IMR-90 (cell line): ENCODE measurements at regions not wholly inside any gene's neighbourhood (a gene's known extent, or its start where the extent isn't known, plus 50 kb on each side); places are given as distances from the start of the nearest gene placed in this dataset.

Experiments used
- FOS ChIP-seq: fragments of 150-350 bp; IDR thresholded peaks from 2 replicates; pipeline ENCODE4 v1.6.1; 2016; ENCODE audit warnings: low read depth, low read length
- MXI1 ChIP-seq: IDR thresholded peaks from 2 replicates; pipeline ENCODE4 v1.6.1; 2012; ENCODE audit warnings: low read depth, mild to moderate bottlenecking, low read length, moderate library complexity, borderline replicate concordance
- NFE2L2 ChIP-seq: fragments of 150-350 bp; IDR thresholded peaks from 2 replicates; pipeline ENCODE4 v1.6.1; 2016; ENCODE audit warnings: low read depth, mild to moderate bottlenecking, low read length
- TF ChIP-seq, protein P1 (sequence below): conservative IDR thresholded peaks from 2 replicates; pipeline ENCODE4 v1.5.1; 2012; ENCODE audit warnings: mild to moderate bottlenecking, low read depth, low read length, improper control_type of control experiment
- TF ChIP-seq, protein P2 (sequence below): fragments of 150-350 bp; IDR thresholded peaks from 2 replicates; pipeline ENCODE4 v1.6.1; 2017; ENCODE audit warnings: mild to moderate bottlenecking, antibody characterized with exemption, low read length, low read depth

DNA sequence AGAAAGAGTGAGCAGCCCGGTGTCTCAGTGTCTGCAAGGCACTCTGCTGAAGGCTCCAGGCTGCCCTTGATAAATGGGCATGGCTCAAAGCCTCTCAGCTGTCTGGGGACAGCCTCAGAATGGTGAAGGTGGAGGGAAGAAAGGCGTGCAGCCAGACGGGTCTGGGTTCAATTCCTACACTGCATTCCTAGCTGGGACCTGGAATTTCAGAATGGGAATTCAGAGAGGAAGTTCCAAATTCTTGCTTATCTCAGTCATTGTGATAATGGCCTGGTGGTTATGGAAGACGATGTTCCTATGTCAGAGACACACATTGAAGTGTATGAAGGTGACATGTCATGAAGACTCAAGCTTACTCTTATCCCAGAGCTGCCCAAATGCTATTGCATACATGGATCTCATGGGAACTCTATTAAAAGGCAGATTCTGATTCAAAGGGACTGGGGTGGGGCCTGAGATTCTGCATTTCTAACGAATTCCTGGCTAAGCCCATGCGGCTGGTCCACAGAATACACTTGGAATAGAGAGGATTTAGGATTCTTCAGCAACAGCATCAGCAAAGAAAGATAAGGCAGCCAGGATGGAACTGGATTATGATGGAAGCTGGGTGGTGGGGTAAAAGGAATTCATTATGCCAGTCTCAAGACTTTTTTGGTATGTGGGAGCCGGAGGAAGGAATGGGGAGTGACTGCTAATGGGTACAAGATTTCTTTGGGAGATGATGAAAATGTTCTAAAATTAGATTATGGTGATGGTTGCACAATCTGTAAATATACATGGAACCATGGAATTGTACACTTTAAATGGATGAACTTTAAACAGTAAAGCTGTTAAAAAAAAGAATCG is 82.6 kb upstream of the ZMIZ1 start:
- TF ChIP-seq, protein P1, sequence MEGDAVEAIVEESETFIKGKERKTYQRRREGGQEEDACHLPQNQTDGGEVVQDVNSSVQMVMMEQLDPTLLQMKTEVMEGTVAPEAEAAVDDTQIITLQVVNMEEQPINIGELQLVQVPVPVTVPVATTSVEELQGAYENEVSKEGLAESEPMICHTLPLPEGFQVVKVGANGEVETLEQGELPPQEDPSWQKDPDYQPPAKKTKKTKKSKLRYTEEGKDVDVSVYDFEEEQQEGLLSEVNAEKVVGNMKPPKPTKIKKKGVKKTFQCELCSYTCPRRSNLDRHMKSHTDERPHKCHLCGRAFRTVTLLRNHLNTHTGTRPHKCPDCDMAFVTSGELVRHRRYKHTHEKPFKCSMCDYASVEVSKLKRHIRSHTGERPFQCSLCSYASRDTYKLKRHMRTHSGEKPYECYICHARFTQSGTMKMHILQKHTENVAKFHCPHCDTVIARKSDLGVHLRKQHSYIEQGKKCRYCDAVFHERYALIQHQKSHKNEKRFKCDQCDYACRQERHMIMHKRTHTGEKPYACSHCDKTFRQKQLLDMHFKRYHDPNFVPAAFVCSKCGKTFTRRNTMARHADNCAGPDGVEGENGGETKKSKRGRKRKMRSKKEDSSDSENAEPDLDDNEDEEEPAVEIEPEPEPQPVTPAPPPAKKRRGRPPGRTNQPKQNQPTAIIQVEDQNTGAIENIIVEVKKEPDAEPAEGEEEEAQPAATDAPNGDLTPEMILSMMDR, result no peak
- TF ChIP-seq NFE2L2 (no peak), FOS (no peak), MXI1 (no peak)
- TF ChIP-seq, protein P2, sequence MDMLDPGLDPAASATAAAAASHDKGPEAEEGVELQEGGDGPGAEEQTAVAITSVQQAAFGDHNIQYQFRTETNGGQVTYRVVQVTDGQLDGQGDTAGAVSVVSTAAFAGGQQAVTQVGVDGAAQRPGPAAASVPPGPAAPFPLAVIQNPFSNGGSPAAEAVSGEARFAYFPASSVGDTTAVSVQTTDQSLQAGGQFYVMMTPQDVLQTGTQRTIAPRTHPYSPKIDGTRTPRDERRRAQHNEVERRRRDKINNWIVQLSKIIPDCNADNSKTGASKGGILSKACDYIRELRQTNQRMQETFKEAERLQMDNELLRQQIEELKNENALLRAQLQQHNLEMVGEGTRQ, result no peak
